Thyroid gland (tissue), 4 donors: ENCODE measurements at regions not wholly inside any gene's neighbourhood (a gene's known extent, or its start where the extent isn't known, plus 50 kb on each side); places are given as distances from the start of the nearest gene placed in this dataset.

Source experiments
- CTCF ChIP-seq, 6 experiments: fragments of 200-600 bp in 3 of 6; fragments of 450-650 bp in 3 of 6; sonication (generic) in 3 of 6; IDR thresholded peaks; one replicate each; pipeline ENCODE4 v1.5.1; 2016 to 2019; ENCODE audit warnings: antibody characterized with exemption in 6 of 6, mild to moderate bottlenecking in 2 of 6, inconsistent platforms in 1 of 6, moderate library complexity in 1 of 6
- POLR2A ChIP-seq, 2 donors: fragments of 450-650 bp; IDR thresholded peaks; one replicate each; pipeline ENCODE4 v1.6.1; 2017; ENCODE audit warnings: antibody characterized with exemption in 2 of 2, mild to moderate bottlenecking in 2 of 2, moderate library complexity in 1 of 2

DNA sequence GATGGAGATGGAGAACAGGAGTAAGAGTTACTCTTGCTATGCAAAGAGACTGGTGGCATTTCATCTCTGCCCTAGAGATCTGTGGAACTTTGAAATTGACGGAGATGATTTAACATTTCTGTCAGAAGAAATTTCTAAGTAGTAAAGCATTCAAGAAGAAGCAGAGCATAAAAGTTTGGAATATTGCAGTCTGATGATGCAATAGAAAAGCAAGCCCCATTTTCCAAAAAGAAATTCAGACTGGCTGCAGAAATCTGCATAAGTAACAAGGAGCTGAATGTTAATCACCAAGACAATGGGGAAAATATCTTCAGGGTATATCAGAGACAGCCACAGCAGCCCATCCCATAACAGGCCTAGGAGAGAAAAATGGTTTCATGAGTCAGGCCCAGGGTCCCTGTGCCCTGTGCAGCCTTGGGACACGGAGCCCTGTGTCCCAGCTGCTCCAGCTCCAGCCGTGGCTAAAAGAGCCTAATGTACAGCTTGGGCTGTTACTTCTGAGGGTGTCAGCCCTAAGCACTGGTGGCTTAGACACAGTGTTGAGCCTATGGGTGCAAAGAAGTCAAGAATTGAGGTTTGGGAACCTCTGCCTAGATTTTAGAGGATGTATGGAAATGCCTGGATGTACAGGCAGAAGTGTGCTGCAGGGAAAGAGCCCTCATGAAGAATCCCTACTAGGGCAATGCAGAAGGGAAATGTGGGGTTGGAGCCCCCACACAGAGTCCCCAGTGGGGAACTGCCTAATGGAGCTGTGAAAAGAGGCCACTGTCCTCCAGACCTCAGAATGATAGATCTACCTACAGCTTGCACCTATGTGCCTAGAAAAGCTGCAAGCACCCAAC, 616.6 kb downstream of the SLC16A7 start:
- TF ChIP-seq CTCF (IDR thresholded peaks at IDR 0.05) (no peak), POLR2A (IDR thresholded peaks at IDR 0.05) (no peak)
